ENCODE measurements at regions not wholly inside any gene's neighbourhood (a gene's known extent, or its start where the extent isn't known, plus 50 kb on each side); places are given as distances from the start of the nearest gene placed in this dataset.

- dilution Hi-C loops (cut with MboI; ENCODE audit: extremely low pct_ligation_motif_present, low sequenced_read_pairs) (no loop called here), intact Hi-C loops (cut with micrococcal nuclease) (no loop called here)
- ChIA-PET POLR2A (no interaction called here), CTCF (no interaction called here)
- Histone ChIP-seq H3K4me1 (ENCODE audit: control insufficient read depth, extremely low read depth, insufficient read depth, low read length) (no peaks in the 10 kb centered on the region), H3K9me1 (replicated peaks; ENCODE audit: control insufficient read depth, extremely low read depth, insufficient read depth, low read length) (no peaks in the 10 kb centered on the region), H3K4me3 (replicated peaks in 1 of 3; ENCODE audit: insufficient read depth in 1 of 3, low read depth in 1 of 3, low read length in 3 of 3) (no peak overlapping the region), H3K36me3 (ENCODE audit: control insufficient read depth in 2 of 2, extremely low read depth in 1 of 2, insufficient read depth in 2 of 2, low read length in 2 of 2) (no peaks in the 10 kb centered on the region), H3K4me2 (ENCODE audit: insufficient read depth, low read length) (no peak overlapping the region), H3K27me3 (ENCODE audit: control insufficient read depth in 2 of 2, insufficient read depth in 2 of 2, low read length in 2 of 2) (no peaks in the 10 kb centered on the region), H3K27ac (ENCODE audit: insufficient read depth, low read depth, low read length) (no peak overlapping the region), H3K79me2 (ENCODE audit: control insufficient read depth, insufficient read depth, low read length) (no peaks in the 10 kb centered on the region), H2AFZ (ENCODE audit: low read depth, low read length) (no peak overlapping the region), H3K9ac (replicated peaks; ENCODE audit: extremely low read depth, insufficient read depth, low read length) (no peak overlapping the region), H3K9me3 (replicated peaks; ENCODE audit: control insufficient read depth, insufficient read depth, low read length) (no peaks in the 10 kb centered on the region), H4K20me1 (replicated peaks; ENCODE audit: control insufficient read depth, extremely low read depth, insufficient read depth, low read length) (no peaks in the 10 kb centered on the region)
- TF ChIP-seq POLR2AphosphoS5 (IDR thresholded peaks at IDR 0.05; ENCODE audit: insufficient read depth, low read depth, low read length) (no peak), EZH2 (IDR thresholded peaks at IDR 0.05; ENCODE audit: borderline replicate concordance, low read depth, low read length, severe bottlenecking) (no peak), JUN (IDR thresholded peaks at IDR 0.05; ENCODE audit: borderline replicate concordance, insufficient read depth, insufficient read length, low read depth) (no peak), FOS (IDR thresholded peaks at IDR 0.05; ENCODE audit: borderline replicate concordance, insufficient read depth, low read length) (no peak), MAX (IDR thresholded peaks at IDR 0.05; ENCODE audit: insufficient read depth, insufficient read length) (no peak), POLR2A (IDR thresholded peaks at IDR 0.05; ENCODE audit: low read depth, low read length) (no peak), MYC (IDR thresholded peaks at IDR 0.05; ENCODE audit: low read depth, low read length) (no peak), GATA2 (IDR thresholded peaks at IDR 0.05; ENCODE audit: insufficient read depth, insufficient read length, low read depth, low read length) (no peak), CTCF (IDR thresholded peaks at IDR 0.05; ENCODE audit: extremely low read depth in 1 of 2, insufficient read depth in 1 of 2, low read depth in 1 of 2, low read length in 2 of 2) (no peak)
- FAIRE-seq = no peak
- no TSS peak for BruUV-seq (replicated peaks)
- no peak for DNase-seq (ENCODE audit: low read depth, low spot score)
Measured at GRCh38 chr2:142521492-142521891, 356.0 kb upstream of the KYNU start.

Measured in endothelial cell of umbilical vein (primary cell).